PC-9 (cell line): ENCODE measurements at regions not wholly inside any gene's neighbourhood (a gene's known extent, or its start where the extent isn't known, plus 50 kb on each side); places are given as distances from the start of the nearest gene placed in this dataset.

ENCODE experiments used
- BruUV-seq: library from RNA; stranded (reverse); fragments of 400-500 nt; replicated peaks from 2 replicates; lab custom pipeline; 2021; lab: Mats Ljungman, UMichigan
- CTCF ChIA-PET: fragments of 300-600 bp; sonication (Branson Sonifier 250); formaldehyde crosslinking; loops from one replicate; lab custom pipeline; 2022; ENCODE audit warnings: antibody characterized with exemption; lab: Charles Lee
- POLR2A ChIA-PET: fragments of 300-600 bp; sonication (Branson Sonifier 250); formaldehyde crosslinking; loops from one replicate; lab custom pipeline; 2022; ENCODE audit warnings: antibody characterized with exemption; ENCODE audit not compliant: unreplicated experiment; lab: Charles Lee
- DNase-seq, 2 experiments: peaks; one replicate each; pipeline versions ENCODE4 v3.0.0 to v3.0.0-alpha.2; 2015 to 2022; ENCODE audit warnings: mixed read lengths in 1 of 2
- H2AFZ ChIP-seq: fragments of 200-600 bp; sonication (generic); 2 replicates; pipeline ENCODE4 v1.8.1; 2017; ENCODE audit warnings: antibody characterized with exemption
- H3F3A ChIP-seq: fragments of 200-600 bp; sonication (generic); 2 replicates; pipeline ENCODE4 v1.8.1; 2017; ENCODE audit warnings: antibody characterized with exemption, mild to moderate bottlenecking, low read depth; ENCODE audit not compliant: insufficient read depth
- H3K27ac ChIP-seq: fragments of 200-600 bp; sonication (generic); 2 replicates; pipeline ENCODE4 v1.6.1; 2016; ENCODE audit warnings: mixed run types
- H3K27me3 ChIP-seq: fragments of 200-600 bp; sonication (generic); 2 replicates; pipeline ENCODE4 v1.6.1; 2016; ENCODE audit warnings: low read depth, mixed run types; ENCODE audit not compliant: insufficient read depth
- H3K36me3 ChIP-seq: fragments of 200-600 bp; sonication (generic); 2 replicates; pipeline ENCODE4 v1.6.1; 2016; ENCODE audit warnings: low read depth, mixed run types
- H3K4me1 ChIP-seq: fragments of 200-600 bp; sonication (generic); replicated peaks from 2 replicates; pipeline ENCODE4 v1.6.1; 2016; ENCODE audit warnings: mixed run types; ENCODE audit not compliant: insufficient read depth
- H3K4me2 ChIP-seq: fragments of 200-600 bp; sonication (generic); 2 replicates; pipeline ENCODE4 v1.6.1; 2017; ENCODE audit warnings: mixed run types
- H3K4me3 ChIP-seq: fragments of 200-600 bp; sonication (generic); 2 replicates; pipeline ENCODE4 v1.6.1; 2016; ENCODE audit warnings: mixed run types
- H3K79me2 ChIP-seq: fragments of 200-600 bp; sonication (generic); 2 replicates; pipeline ENCODE4 v1.6.1; 2017; ENCODE audit warnings: low read depth, mixed run types
- H3K9me2 ChIP-seq: fragments of 200-600 bp; sonication (generic); 2 replicates; pipeline ENCODE4 v1.8.1; 2017; ENCODE audit warnings: mild to moderate bottlenecking; ENCODE audit not compliant: insufficient read depth
- H3K9me3 ChIP-seq: fragments of 200-600 bp; sonication (generic); 2 replicates; pipeline ENCODE4 v1.8.1; 2016; ENCODE audit warnings: low read depth; ENCODE audit not compliant: insufficient read depth
- H4K20me1 ChIP-seq: fragments of 200-600 bp; sonication (generic); 2 replicates; pipeline ENCODE4 v1.8.1; 2017; ENCODE audit not compliant: insufficient read depth
- CTCF ChIP-seq: fragments of 200-600 bp; sonication (generic); conservative IDR thresholded peaks from 2 replicates; pipeline ENCODE4 v1.6.1; 2017; ENCODE audit warnings: mixed run types, antibody characterized with exemption, mild to moderate bottlenecking, moderate library complexity
- EZH2 ChIP-seq: fragments of 200-600 bp; sonication (generic); IDR thresholded peaks from 2 replicates; pipeline ENCODE4 v1.8.0; 2017; ENCODE audit warnings: antibody characterized with exemption, low read depth
- intact Hi-C: fragments of 100-400 bp; cut with micrococcal nuclease; formaldehyde crosslinking; loops from one replicate; pipeline ENCODE4 v1.10.0; 2022; ENCODE audit not compliant: unreplicated experiment

GRCh38 chr14:84566109-84566508 is 963.8 kb upstream of the FLRT2 start:
- H3K4me3 ChIP-seq = no peak overlapping the region
- no TSS peak for BruUV-seq
- no peaks in the 10 kb centered on the region for H3F3A ChIP-seq
- H4K20me1 ChIP-seq = no peaks in the 10 kb centered on the region
- no peak overlapping the region for H3K27ac ChIP-seq
- H3K79me2 ChIP-seq = no peaks in the 10 kb centered on the region
- no peak for DNase-seq
- no peaks in the 10 kb centered on the region for H3K4me1 ChIP-seq
- TF ChIP-seq CTCF (no peak), EZH2 (no peak)
- H3K36me3 ChIP-seq = no peaks in the 10 kb centered on the region
- CTCF ChIA-PET = no interaction called here
- H3K9me3 ChIP-seq = no peaks in the 10 kb centered on the region
- intact Hi-C loops = no loop called here
- no peaks in the 10 kb centered on the region for H3K27me3 ChIP-seq
- H2AFZ ChIP-seq = no peak overlapping the region
- H3K4me2 ChIP-seq = no peak overlapping the region
- POLR2A ChIA-PET = no interaction called here
- no peaks in the 10 kb centered on the region for H3K9me2 ChIP-seq

GRCh38 chr14:84575681-84576080 is 954.3 kb upstream of the FLRT2 start:
- no peak for DNase-seq
- Histone ChIP-seq H3K36me3 (no peaks in the 10 kb centered on the region), H3K79me2 (no peaks in the 10 kb centered on the region), H3K27ac (no peak overlapping the region), H3K4me2 (no peak overlapping the region), H2AFZ (no peak overlapping the region), H3K9me2 (no peaks in the 10 kb centered on the region), H3F3A (no peaks in the 10 kb centered on the region), H3K9me3 (no peaks in the 10 kb centered on the region), H3K27me3 (no peaks in the 10 kb centered on the region), H3K4me1 (no peaks in the 10 kb centered on the region), H3K4me3 (no peak overlapping the region), H4K20me1 (no peaks in the 10 kb centered on the region)
- no TSS peak for BruUV-seq
- TF ChIP-seq EZH2 (no peak), CTCF (no peak)
- CTCF ChIA-PET = no interaction called here
- intact Hi-C loops = no loop called here
- POLR2A ChIA-PET = no interaction called here

- intact Hi-C loops = no loop called here
- Histone ChIP-seq H3K4me1 (no peaks in the 10 kb centered on the region), H3F3A (no peaks in the 10 kb centered on the region), H4K20me1 (no peaks in the 10 kb centered on the region), H3K27me3 (no peaks in the 10 kb centered on the region), H3K4me3 (no peak overlapping the region), H3K9me2 (no peaks in the 10 kb centered on the region), H2AFZ (no peak overlapping the region), H3K36me3 (no peaks in the 10 kb centered on the region), H3K9me3 (no peaks in the 10 kb centered on the region), H3K27ac (no peak overlapping the region), H3K79me2 (no peaks in the 10 kb centered on the region), H3K4me2 (no peak overlapping the region)
- DNase-seq = no peak
- ChIA-PET POLR2A (no interaction called here), CTCF (no interaction called here)
- TF ChIP-seq CTCF (no peak), EZH2 (no peak)
- no TSS peak for BruUV-seq
Observed at GRCh38 chr14:84579292-84579691, 950.7 kb upstream of the FLRT2 start.
